HL-60 (cell line): ENCODE measurements at regions not wholly inside any gene's neighbourhood (a gene's known extent, or its start where the extent isn't known, plus 50 kb on each side); places are given as distances from the start of the nearest gene placed in this dataset.

Experiments
- CTCF ChIP-seq: IDR thresholded peaks from one replicate; pipeline ENCODE4 v1.5.1; 2011; ENCODE audit warnings: low read length, control low read depth, inconsistent platforms; ENCODE audit not compliant: insufficient read depth
- POLR2AphosphoS5 ChIP-seq: IDR thresholded peaks from 2 replicates; pipeline ENCODE4 v1.6.1; 2012; ENCODE audit warnings: low read depth
- REST ChIP-seq: IDR thresholded peaks from 2 replicates; pipeline ENCODE4 v1.6.1; 2012; ENCODE audit warnings: low read depth; ENCODE audit not compliant: insufficient replicate concordance

- TF ChIP-seq REST (no peak), CTCF (no peak), POLR2AphosphoS5 (no peak)
Observed at GRCh38 chr9:88915916-88916315, 75.4 kb upstream of the S1PR3 start.
